Thyroid gland (tissue), 4 donors: ENCODE measurements at regions not wholly inside any gene's neighbourhood (a gene's known extent, or its start where the extent isn't known, plus 50 kb on each side); places are given as distances from the start of the nearest gene placed in this dataset.

Experiments used
- CTCF ChIP-seq, 6 experiments: fragments of 200-600 bp in 3 of 6; fragments of 450-650 bp in 3 of 6; sonication (generic) in 3 of 6; IDR thresholded peaks; one replicate each; pipeline ENCODE4 v1.5.1; 2016 to 2019; ENCODE audit warnings: antibody characterized with exemption in 6 of 6, mild to moderate bottlenecking in 2 of 6, inconsistent platforms in 1 of 6, moderate library complexity in 1 of 6
- POLR2A ChIP-seq, 2 donors: fragments of 450-650 bp; IDR thresholded peaks; one replicate each; pipeline ENCODE4 v1.6.1; 2017; ENCODE audit warnings: antibody characterized with exemption in 2 of 2, mild to moderate bottlenecking in 2 of 2, moderate library complexity in 1 of 2

GRCh38 chr12:93297032-93297431, 80.7 kb upstream of the NUDT4 start:
- TF ChIP-seq CTCF (IDR thresholded peaks at IDR 0.05): no peak
- TF ChIP-seq POLR2A (IDR thresholded peaks at IDR 0.05): no peak
